ENCODE measurements at regions not wholly inside any gene's neighbourhood (a gene's known extent, or its start where the extent isn't known, plus 50 kb on each side); places are given as distances from the start of the nearest gene placed in this dataset.

DNA sequence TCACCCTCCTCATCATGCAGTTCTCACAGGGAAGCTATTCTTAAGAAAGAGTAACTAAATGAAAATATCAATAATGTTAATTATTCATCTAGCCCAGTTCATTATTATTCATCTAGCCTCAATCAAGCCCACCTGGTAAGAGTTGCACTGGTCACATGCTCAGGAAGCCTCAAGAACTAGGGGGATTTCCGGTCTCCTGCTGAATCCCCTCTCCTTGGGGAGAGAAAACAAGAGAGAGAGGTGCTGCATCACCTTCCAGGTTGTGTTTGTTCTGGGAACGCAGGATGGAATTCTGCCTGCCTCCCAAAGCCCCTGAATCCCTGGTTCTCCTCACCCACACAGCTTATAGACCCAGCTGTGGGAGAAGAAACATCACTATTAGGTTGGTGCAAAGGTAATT lies 164.0 kb downstream of the PMP22 start:
- no peaks in the 10 kb centered on the region for H3K4me1 Mint-ChIP-seq (ENCODE audit: low read depth)
- H3K4me3 Mint-ChIP-seq = no peak overlapping the region
- DNase-seq = no peak
- H3K9me3 Mint-ChIP-seq = peaks cover 0 to 2% of the 10 kb centered on the region in 2 donors
- H3K27ac Mint-ChIP-seq = no peak overlapping the region
- H3K27me3 Mint-ChIP-seq (ENCODE audit: low read depth) = peaks cover 14% of the 10 kb centered on the region
- no peak for ATAC-seq (replicated peaks in 1 of 2)
- no peaks in the 10 kb centered on the region for H3K36me3 Mint-ChIP-seq (ENCODE audit: insufficient read depth in 2 of 2)

GRCh38 chr17:15096511-15096910 lies 168.6 kb downstream of the PMP22 start:
- DNase-seq (no peak), ATAC-seq (replicated peaks in 1 of 2) (no peak)
- H3K4me3 Mint-ChIP-seq = no peak overlapping the region
- no peak overlapping the region for H3K27ac Mint-ChIP-seq
- H3K36me3 Mint-ChIP-seq (ENCODE audit: insufficient read depth in 2 of 2) = no peaks in the 10 kb centered on the region
- H3K4me1 Mint-ChIP-seq (ENCODE audit: low read depth) = no peaks in the 10 kb centered on the region
- peaks cover 14% of the 10 kb centered on the region for H3K27me3 Mint-ChIP-seq (ENCODE audit: low read depth)
- H3K9me3 Mint-ChIP-seq = peaks cover 0 to 2% of the 10 kb centered on the region in 2 donors

GRCh38 chr17:15095935-15096334 lies 169.2 kb downstream of the PMP22 start:
- ATAC-seq (replicated peaks in 1 of 2) (no peak), DNase-seq (no peak)
- H3K27ac Mint-ChIP-seq = no peak overlapping the region
- peaks cover 14% of the 10 kb centered on the region for H3K27me3 Mint-ChIP-seq (ENCODE audit: low read depth)
- no peaks in the 10 kb centered on the region for H3K36me3 Mint-ChIP-seq (ENCODE audit: insufficient read depth in 2 of 2)
- no peaks in the 10 kb centered on the region for H3K4me1 Mint-ChIP-seq (ENCODE audit: low read depth)
- no peak overlapping the region for H3K4me3 Mint-ChIP-seq
- peaks cover 0 to 2% of the 10 kb centered on the region in 2 donors for H3K9me3 Mint-ChIP-seq

DNA sequence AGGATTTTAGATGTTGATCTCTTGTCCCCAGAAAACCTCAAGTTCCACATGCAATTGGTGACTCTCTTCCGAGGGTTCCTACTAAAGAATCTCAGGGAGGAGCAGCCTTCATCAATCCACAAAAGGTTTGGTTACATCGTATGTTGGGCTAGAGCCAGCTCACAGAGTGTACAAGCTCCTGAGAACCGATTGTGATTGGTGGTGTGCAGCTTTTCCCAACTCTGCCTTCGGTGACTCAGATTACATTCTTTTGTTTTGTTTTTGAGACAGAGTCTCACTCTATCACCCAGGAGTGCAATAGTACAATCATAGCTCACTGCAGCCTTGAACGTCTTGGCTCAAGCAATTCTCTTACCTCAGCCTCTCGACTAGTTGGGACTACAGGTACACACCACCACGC lies 172.4 kb downstream of the PMP22 start:
- H3K9me3 Mint-ChIP-seq = no peaks in the 10 kb centered on the region
- H3K27me3 Mint-ChIP-seq (ENCODE audit: low read depth) = no peaks in the 10 kb centered on the region
- no peak overlapping the region for H3K27ac Mint-ChIP-seq
- no peaks in the 10 kb centered on the region for H3K4me1 Mint-ChIP-seq (ENCODE audit: low read depth)
- H3K4me3 Mint-ChIP-seq = no peak overlapping the region
- ATAC-seq (replicated peaks in 1 of 2) (no peak), DNase-seq (no peak)
- H3K36me3 Mint-ChIP-seq (ENCODE audit: insufficient read depth in 2 of 2) = no peaks in the 10 kb centered on the region

DNA sequence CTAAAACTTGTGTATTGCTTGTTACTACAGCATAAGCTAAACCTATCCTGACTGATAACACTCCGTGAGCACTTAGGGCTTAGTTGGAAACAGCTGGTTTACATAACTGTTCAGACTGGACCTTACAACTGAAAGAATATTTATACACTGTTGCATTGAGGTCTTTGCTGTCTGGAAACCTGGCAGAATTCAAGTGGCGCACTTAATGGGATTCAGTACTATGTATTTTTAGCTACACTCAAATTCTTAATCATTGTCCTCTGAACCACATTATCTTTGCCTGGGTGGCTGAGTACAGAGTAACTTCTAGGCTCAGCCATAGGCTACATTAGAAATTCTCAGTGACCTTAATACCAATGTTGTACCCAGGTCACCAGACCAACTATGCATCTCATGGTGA lies 172.9 kb downstream of the PMP22 start:
- H3K36me3 Mint-ChIP-seq (ENCODE audit: insufficient read depth in 2 of 2) = no peaks in the 10 kb centered on the region
- H3K9me3 Mint-ChIP-seq = no peaks in the 10 kb centered on the region
- DNase-seq (no peak), ATAC-seq (replicated peaks in 1 of 2) (no peak)
- no peaks in the 10 kb centered on the region for H3K4me1 Mint-ChIP-seq (ENCODE audit: low read depth)
- H3K27ac Mint-ChIP-seq = no peak overlapping the region
- H3K27me3 Mint-ChIP-seq (ENCODE audit: low read depth) = no peaks in the 10 kb centered on the region
- H3K4me3 Mint-ChIP-seq = no peak overlapping the region

DNA sequence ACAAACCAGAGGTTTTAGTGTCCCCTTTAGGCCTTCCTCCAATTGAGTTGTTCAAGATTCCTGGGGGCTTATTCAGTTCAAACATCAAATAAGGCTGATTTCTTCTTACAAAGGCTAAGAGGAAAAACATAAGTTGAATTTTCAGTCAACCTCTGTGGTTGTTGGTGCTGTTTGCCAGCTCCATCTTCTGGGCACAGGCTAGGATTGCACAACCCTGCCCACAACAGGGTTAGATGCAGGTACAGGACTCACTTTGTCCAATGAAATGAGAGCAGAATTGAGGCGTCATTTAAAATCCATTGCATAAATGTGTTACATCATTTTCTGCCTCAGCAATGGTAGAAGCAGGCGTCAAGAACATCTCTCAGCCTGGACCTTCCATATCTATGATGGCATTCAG lies 173.3 kb downstream of the PMP22 start:
- no peak overlapping the region for H3K27ac Mint-ChIP-seq
- H3K36me3 Mint-ChIP-seq (ENCODE audit: insufficient read depth in 2 of 2) = no peaks in the 10 kb centered on the region
- no peaks in the 10 kb centered on the region for H3K9me3 Mint-ChIP-seq
- ATAC-seq (replicated peaks in 1 of 2) (no peak), DNase-seq (no peak)
- H3K27me3 Mint-ChIP-seq (ENCODE audit: low read depth) = no peaks in the 10 kb centered on the region
- no peak overlapping the region for H3K4me3 Mint-ChIP-seq
- H3K4me1 Mint-ChIP-seq (ENCODE audit: low read depth) = no peaks in the 10 kb centered on the region

GRCh38 chr17:15090533-15090932 lies 174.6 kb downstream of the PMP22 start:
- Mint-ChIP-seq H3K27ac (no peak overlapping the region), H3K4me1 (ENCODE audit: low read depth) (no peaks in the 10 kb centered on the region), H3K4me3 (no peak overlapping the region), H3K27me3 (ENCODE audit: low read depth) (no peaks in the 10 kb centered on the region), H3K9me3 (no peaks in the 10 kb centered on the region), H3K36me3 (ENCODE audit: insufficient read depth in 2 of 2) (no peaks in the 10 kb centered on the region)
- ATAC-seq (replicated peaks in 1 of 2) = no peak
- no peak for DNase-seq

DNA sequence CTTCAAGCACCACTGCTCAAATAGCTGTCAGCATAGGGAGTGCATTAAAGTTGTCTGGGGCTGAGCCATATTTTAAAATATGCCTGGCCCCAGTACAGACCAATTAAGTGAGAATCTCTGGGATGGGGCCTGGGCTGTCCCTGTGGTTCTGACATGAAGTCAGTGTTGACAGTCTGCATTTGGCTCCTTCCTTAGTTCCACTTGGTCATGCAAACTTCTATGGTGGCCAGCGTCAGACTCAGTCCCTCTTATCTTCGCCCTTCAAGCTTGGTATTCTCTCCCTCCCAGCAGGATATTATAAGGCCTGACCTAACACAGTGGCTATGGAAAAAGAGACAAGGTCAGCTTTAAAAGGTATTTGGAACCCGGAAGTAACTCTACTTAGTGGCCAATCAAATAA lies 177.2 kb downstream of the PMP22 start:
- no peaks in the 10 kb centered on the region for H3K36me3 Mint-ChIP-seq (ENCODE audit: insufficient read depth in 2 of 2)
- ATAC-seq (replicated peaks in 1 of 2) = no peak
- H3K27me3 Mint-ChIP-seq (ENCODE audit: low read depth) = no peaks in the 10 kb centered on the region
- no peaks in the 10 kb centered on the region for H3K9me3 Mint-ChIP-seq
- H3K4me1 Mint-ChIP-seq (ENCODE audit: low read depth) = no peaks in the 10 kb centered on the region
- H3K4me3 Mint-ChIP-seq = no peak overlapping the region
- DNase-seq = no peak
- H3K27ac Mint-ChIP-seq = no peak overlapping the region

DNA sequence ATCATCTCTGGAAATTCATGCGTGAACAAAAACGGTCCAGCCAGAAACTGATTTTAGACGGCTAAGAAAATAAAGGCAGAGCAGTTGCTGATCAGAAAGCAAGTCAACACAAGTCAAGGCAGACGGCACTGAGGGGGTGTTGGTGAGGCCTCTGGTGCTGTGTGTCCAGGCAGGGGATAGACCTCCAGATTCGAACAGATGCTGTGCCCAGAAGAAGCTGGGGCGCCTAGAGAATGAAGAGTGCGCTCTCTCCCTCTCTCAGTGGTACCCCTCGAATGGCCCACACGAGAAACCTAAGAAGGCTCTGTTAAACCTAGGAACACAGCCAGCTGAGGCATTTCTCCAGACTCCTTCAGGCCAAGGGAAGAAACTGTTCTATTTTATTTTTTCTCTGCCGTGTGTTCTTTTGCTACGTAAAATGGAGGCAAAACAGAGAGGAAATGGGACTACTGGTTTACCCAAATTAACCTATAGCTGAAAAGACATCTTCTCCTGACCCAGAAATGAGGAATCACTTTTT lies 178.3 kb downstream of the PMP22 start:
- H3K4me1 Mint-ChIP-seq (ENCODE audit: low read depth) = no peaks in the 10 kb centered on the region
- DNase-seq (no peak), ATAC-seq (replicated peaks in 1 of 2) (no peak)
- H3K27ac Mint-ChIP-seq = no peak overlapping the region
- H3K4me3 Mint-ChIP-seq = no peak overlapping the region
- H3K27me3 Mint-ChIP-seq (ENCODE audit: low read depth) = no peaks in the 10 kb centered on the region
- H3K36me3 Mint-ChIP-seq (ENCODE audit: insufficient read depth in 2 of 2) = no peaks in the 10 kb centered on the region
- no peaks in the 10 kb centered on the region for H3K9me3 Mint-ChIP-seq

DNA sequence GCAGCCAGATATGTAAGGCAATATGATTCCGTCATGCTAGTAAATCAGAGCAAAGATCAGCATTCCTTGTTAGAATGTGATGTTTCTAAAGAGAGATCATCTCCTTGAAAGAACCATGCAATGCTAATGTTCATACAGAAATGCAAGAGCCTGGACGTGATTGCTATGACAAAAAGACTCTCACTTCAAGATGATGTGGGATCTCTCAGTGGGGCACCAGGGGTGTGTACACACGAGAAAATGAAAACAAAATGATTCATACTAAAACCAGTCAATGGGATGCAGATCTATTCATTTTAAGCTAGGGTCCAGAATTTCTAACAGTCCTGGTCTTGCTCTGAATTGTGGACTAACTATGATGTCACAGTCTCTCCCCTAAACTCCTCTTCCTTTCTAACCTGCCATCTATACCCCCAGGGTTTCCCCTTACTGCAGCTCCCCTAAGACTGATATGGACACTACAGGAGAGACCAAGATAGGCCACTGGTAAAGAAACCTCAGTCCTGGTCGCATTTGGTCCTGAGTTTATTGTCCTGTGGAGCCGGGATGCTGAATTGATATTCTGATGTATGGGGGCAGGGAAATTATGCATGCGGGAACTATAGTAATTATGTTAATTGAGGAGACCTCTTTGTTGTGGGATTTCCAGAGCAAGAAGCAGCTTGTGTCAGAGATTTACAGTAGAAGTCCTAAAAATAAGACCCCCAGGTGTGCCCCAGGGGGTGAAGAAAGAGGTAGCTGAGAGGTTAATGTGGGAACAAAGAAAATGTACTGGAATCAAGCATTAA lies 179.0 kb downstream of the PMP22 start:
- no peaks in the 10 kb centered on the region for H3K4me1 Mint-ChIP-seq (ENCODE audit: low read depth)
- H3K36me3 Mint-ChIP-seq (ENCODE audit: insufficient read depth in 2 of 2) = no peaks in the 10 kb centered on the region
- ATAC-seq (replicated peaks in 1 of 2) (no peak), DNase-seq (no peak)
- H3K27ac Mint-ChIP-seq = no peak overlapping the region
- no peaks in the 10 kb centered on the region for H3K9me3 Mint-ChIP-seq
- no peaks in the 10 kb centered on the region for H3K27me3 Mint-ChIP-seq (ENCODE audit: low read depth)
- H3K4me3 Mint-ChIP-seq = no peak overlapping the region

DNA sequence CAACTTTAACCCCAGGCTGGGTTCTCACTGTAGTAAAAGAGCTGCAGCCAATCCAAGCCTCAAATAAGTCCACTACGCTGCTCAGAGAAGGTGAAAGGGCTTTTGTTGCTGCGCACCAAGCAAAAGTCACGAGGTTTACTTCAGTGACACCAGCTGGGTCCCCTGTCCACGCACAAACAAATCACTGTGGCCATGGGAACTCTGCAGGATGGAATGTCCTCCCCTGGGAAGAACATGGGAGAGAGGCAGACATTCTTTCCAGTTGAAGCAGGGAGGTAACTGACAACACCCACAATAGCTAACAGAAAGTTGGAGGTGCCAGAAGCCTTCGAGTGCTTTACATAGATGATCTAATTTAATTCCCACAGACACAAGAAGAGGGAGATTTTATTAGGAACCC lies 181.9 kb downstream of the PMP22 start:
- Mint-ChIP-seq H3K27me3 (ENCODE audit: low read depth) (no peaks in the 10 kb centered on the region), H3K4me3 (no peak overlapping the region), H3K9me3 (no peaks in the 10 kb centered on the region), H3K36me3 (ENCODE audit: insufficient read depth in 2 of 2) (no peaks in the 10 kb centered on the region), H3K27ac (no peak overlapping the region), H3K4me1 (ENCODE audit: low read depth) (no peaks in the 10 kb centered on the region)
- ATAC-seq (replicated peaks in 1 of 2) (no peak), DNase-seq (no peak)

DNA sequence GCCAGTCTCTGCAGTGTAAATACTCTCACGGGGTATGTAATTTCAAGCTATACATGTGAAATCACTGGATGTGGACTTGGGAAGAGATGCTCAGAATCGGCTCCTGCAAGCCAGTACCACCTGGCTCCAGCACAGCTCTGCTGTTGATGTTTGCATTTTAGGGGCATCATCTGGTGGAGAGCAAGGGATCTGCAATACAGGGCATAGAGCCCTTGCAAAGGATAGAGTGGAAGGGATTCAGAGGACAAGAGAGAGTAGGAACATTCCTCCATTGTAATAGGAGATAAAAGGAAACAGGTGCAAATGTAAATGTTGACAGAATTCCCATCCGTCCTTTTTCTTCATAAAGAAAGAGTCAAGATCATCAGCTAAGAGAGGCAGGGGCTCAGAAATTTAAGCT lies 184.1 kb downstream of the PMP22 start:
- Mint-ChIP-seq H3K4me3 (no peak overlapping the region), H3K9me3 (no peaks in the 10 kb centered on the region), H3K27ac (no peak overlapping the region), H3K4me1 (ENCODE audit: low read depth) (no peaks in the 10 kb centered on the region), H3K27me3 (ENCODE audit: low read depth) (no peaks in the 10 kb centered on the region), H3K36me3 (ENCODE audit: insufficient read depth in 2 of 2) (no peaks in the 10 kb centered on the region)
- DNase-seq = no peak
- no peak for ATAC-seq (replicated peaks in 1 of 2)

DNA sequence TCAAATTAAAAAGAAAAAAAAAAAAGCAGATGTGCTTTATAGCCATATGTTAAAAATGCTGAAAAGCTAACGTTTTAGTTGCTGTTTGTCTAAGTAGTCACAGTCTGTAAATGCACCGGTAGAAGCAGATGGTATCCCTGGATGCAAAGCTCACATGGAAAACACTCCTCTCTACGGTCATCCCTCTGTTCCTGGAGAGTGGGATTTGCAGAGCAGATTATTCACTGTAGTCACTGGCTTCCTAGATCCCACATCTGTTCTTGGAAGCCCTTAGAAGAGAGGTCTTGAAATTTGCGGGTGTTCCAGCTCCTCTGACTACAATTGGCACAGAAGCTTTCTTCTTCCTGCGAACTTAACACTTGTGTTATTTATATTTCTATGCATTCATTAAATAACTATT lies 186.6 kb downstream of the PMP22 start:
- ATAC-seq (replicated peaks in 1 of 2) = no peak
- H3K27me3 Mint-ChIP-seq (ENCODE audit: low read depth) = peaks cover 7% of the 10 kb centered on the region
- H3K4me1 Mint-ChIP-seq (ENCODE audit: low read depth) = no peaks in the 10 kb centered on the region
- no peaks in the 10 kb centered on the region for H3K36me3 Mint-ChIP-seq (ENCODE audit: insufficient read depth in 2 of 2)
- no peaks in the 10 kb centered on the region for H3K9me3 Mint-ChIP-seq
- no peak for DNase-seq
- H3K27ac Mint-ChIP-seq = no peak overlapping the region
- no peak overlapping the region for H3K4me3 Mint-ChIP-seq

DNA sequence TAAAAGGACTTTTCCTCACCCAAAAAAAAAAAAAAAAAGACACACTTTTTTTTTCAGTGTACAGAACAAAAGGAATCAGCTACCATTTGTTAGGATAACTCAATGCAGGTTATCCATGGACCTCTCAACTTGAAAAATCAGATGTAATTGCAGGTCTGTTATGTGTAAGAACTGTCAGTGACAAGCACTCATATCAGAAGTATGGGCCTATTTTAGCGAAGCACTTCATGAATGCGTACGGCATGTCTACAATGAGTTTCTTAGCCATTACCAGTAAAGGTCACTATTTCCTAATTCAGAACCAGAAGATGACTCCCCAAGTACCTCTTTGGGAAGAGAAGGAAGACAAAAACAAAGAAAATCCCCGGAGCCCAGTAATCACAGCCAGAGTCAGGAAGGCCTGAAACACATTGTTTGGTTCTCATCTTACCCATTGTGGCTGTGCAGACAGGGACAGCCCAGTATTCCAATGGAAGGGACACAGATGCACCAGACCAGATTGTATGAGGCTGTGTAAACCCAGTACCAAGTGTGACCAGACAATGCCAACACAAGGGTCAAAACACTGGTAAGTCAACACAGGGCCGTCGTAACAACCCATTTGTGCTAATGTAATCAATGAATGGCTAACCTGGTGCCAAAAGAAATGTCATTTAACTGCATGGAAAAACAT lies 188.0 kb downstream of the PMP22 start:
- Mint-ChIP-seq H3K27ac (no peak overlapping the region), H3K9me3 (no peaks in the 10 kb centered on the region), H3K4me3 (no peak overlapping the region), H3K27me3 (ENCODE audit: low read depth) (peaks cover 7% of the 10 kb centered on the region), H3K4me1 (ENCODE audit: low read depth) (no peaks in the 10 kb centered on the region), H3K36me3 (ENCODE audit: insufficient read depth in 2 of 2) (no peaks in the 10 kb centered on the region)
- ATAC-seq (replicated peaks in 1 of 2) (no peak), DNase-seq (no peak)

Data from activated T-cell treated with anti-CD3 and anti-CD28 coated beads, Interleukin-2, amount 50 U/mL, for 72 hours (primary cell).